GM12801 (cell line): ENCODE measurements at regions not wholly inside any gene's neighbourhood (a gene's known extent, or its start where the extent isn't known, plus 50 kb on each side); places are given as distances from the start of the nearest gene placed in this dataset.

Experiments
- CTCF ChIP-seq: IDR thresholded peaks from one replicate; pipeline ENCODE4 v1.5.1; 2011; ENCODE audit warnings: control low read depth; ENCODE audit not compliant: insufficient read length; ENCODE audit errors: extremely low read depth

GRCh38 chr11:28476864-28477263 lies 368.7 kb downstream of the METTL15 start:
- TF ChIP-seq CTCF: no peak

DNA sequence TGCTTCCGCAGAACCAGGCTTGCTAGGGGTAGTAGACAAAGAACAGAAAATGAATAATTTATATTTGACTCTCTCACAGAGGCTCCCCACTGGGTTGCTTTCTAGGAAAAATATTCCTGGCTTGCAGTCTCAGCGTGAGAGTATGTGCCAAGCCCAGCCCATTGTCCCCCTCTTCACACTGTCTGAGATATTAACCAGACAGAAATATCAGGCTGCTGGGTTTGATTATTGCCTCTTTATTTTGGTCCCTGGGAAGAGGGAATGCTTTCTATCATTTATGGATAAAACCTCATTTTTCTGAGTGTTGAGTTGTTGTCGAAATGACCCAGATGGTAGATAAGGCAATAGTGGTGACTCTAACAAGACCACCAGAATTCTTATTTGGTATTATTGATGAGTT lies 367.9 kb downstream of the METTL15 start:
- no peak for TF ChIP-seq CTCF

DNA sequence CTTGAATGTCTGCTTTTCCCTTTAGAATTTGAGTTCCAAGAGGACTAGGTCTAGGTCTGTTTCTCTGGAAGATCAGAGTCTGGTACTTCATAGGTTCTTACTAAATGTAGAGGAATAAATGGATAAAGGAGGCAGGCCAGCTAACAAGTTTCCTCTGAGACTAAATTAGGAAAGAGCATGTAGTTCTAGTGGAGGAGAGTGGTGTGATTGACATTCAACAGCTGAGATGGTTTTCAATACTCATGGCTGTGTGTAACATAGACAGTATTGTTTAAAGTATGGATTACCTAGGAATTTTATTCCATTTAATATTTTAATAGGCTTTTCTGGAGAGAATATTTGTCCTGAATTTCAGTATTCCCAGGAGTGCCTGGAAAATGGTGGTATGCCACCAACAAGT lies 364.7 kb downstream of the METTL15 start:
- TF ChIP-seq CTCF: no peak

GRCh38 chr11:28471537-28471936 lies 363.3 kb downstream of the METTL15 start:
- TF ChIP-seq CTCF: no peak

DNA sequence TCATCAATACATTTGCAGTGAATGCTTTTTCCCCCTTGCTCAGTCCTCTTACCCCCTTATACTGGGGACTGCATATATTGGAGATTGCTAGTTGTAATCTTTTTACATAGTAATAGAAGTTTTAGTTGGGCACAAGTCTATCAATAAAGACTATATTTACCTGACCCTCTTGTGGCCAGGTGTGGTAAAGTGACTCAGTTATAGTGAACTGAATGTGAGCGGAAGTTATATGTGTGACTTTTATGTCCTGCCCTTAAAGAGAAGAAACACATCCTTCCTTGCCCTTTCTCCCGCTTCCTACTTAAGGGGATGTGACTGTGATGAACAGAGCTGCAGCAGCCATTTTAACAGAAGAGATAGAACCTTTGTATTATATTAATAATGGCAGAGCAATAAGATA lies 362.0 kb downstream of the METTL15 start:
- no peak for TF ChIP-seq CTCF

DNA sequence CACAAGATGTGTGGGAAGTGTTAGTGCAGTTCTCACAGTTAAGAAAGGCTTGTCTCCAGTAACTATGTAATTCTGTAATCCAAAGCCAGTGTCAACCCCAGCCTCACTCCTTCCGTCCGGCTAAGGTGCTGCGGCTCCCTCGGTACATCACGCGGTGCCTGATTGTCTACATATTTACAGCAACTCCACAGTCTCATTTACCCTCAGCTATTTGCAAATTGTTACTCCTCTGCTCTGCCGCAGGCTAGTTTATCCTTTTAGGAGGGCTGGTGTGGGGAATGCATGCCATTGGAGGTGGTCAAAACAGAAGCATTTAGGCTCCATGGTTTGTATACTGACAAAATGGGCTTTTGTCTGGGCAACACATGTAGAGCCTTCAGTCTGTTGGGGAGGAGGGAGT lies 358.3 kb downstream of the METTL15 start:
- no peak for TF ChIP-seq CTCF

GRCh38 chr11:28464252-28464867 lies 356.2 kb downstream of the METTL15 start:
- TF ChIP-seq CTCF: no peak
